B cell (primary cell): ENCODE measurements at regions not wholly inside any gene's neighbourhood (a gene's known extent, or its start where the extent isn't known, plus 50 kb on each side); places are given as distances from the start of the nearest gene placed in this dataset.

Experiments used
- CTCF ChIP-seq: fragments of 200-600 bp; IDR thresholded peaks from one replicate; pipeline ENCODE4 v1.8.0; 2022; ENCODE audit warnings: antibody characterized with exemption, mild to moderate bottlenecking
- EZH2 ChIP-seq: IDR thresholded peaks from 2 replicates; pipeline ENCODE4 v1.6.1; 2012; ENCODE audit warnings: borderline replicate concordance, low read depth, mild to moderate bottlenecking, moderate library complexity, low read length; ENCODE audit not compliant: insufficient read depth, poor library complexity, severe bottlenecking

DNA sequence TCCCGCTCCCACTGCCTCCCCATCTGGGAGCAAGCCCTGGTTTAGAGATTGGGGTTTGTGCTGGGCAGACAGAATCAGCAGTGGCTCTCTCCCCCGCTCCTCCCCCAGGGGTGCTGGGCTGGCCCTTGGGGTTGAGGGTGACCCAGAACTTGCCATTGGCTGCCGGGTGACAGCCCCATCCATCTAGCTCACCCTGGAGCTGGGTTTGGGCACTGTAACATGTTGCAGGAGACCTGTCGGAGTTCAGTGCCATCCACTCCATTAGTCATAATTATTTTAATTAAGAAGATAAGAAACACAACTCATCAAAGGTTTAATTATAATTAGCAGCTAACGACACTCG lies 111.4 kb upstream of the OTOS start:
- TF ChIP-seq CTCF (no peak), EZH2 (no peak)
